Fibroblast of pulmonary artery (primary cell): ENCODE measurements at regions not wholly inside any gene's neighbourhood (a gene's known extent, or its start where the extent isn't known, plus 50 kb on each side); places are given as distances from the start of the nearest gene placed in this dataset.

Experiments
- DNase-seq: peaks from one replicate; pipeline ENCODE4 v3.0.0-alpha.2; 2010; ENCODE audit warnings: low read depth
- H3K4me3 ChIP-seq: replicated peaks from 2 replicates; pipeline ENCODE4 v1.5.1; 2011; ENCODE audit warnings: low read depth, mild to moderate bottlenecking, control low read depth, low read length, moderate library complexity
- CTCF ChIP-seq: IDR thresholded peaks from 2 replicates; pipeline ENCODE4 v1.5.1; 2011; ENCODE audit warnings: mild to moderate bottlenecking, control low read depth, low read length, inconsistent platforms; ENCODE audit errors: missing control alignments

GRCh38 chr6:40753048-40753447 is 165.9 kb upstream of the LRFN2 start:
- DNase-seq: no peak
- H3K4me3 ChIP-seq: no peak overlapping the region
- no peak for TF ChIP-seq CTCF

GRCh38 chr6:40744835-40745234 is 157.7 kb upstream of the LRFN2 start:
- no peak for DNase-seq
- no peak for TF ChIP-seq CTCF
- no peak overlapping the region for H3K4me3 ChIP-seq

GRCh38 chr6:40743690-40744446 is 156.7 kb upstream of the LRFN2 start:
- no peak overlapping the region for H3K4me3 ChIP-seq
- no peak for TF ChIP-seq CTCF
- no peak for DNase-seq

- no peak for TF ChIP-seq CTCF
- no peak overlapping the region for H3K4me3 ChIP-seq
- no peak for DNase-seq
These were observed 156.1 kb upstream of the LRFN2 start for GRCh38 chr6:40743226-40743625.

GRCh38 chr6:40740518-40740917 is 153.4 kb upstream of the LRFN2 start:
- no peak overlapping the region for H3K4me3 ChIP-seq
- no peak for DNase-seq
- no peak for TF ChIP-seq CTCF

GRCh38 chr6:40738551-40739193 is 151.5 kb upstream of the LRFN2 start:
- no peak for DNase-seq
- no peak for TF ChIP-seq CTCF
- H3K4me3 ChIP-seq: no peak overlapping the region

- no peak overlapping the region for H3K4me3 ChIP-seq
- DNase-seq: no peak
- no peak for TF ChIP-seq CTCF
These were observed 148.4 kb upstream of the LRFN2 start for GRCh38 chr6:40735521-40735920.
